Activated naive CD8-positive, alpha-beta T cell treated with anti-CD3 and anti-CD28 coated beads, Interleukin-2, amount 10 ng/mL, durations not matched to agents 7 days and 5 days (primary cell): ENCODE measurements at regions not wholly inside any gene's neighbourhood (a gene's known extent, or its start where the extent isn't known, plus 50 kb on each side); places are given as distances from the start of the nearest gene placed in this dataset.
A peak's percentile ranks its signal among the peaks of the same experiment; 100 is the strongest.

Experiments used
- ATAC-seq: fragments of 150-1000 bp; cut with Tn5 transposase; one replicate; pipeline ENCODE4 v1.10.0; 2021; ENCODE audit warnings: low read depth, moderate library complexity
- POLR2A ChIA-PET: fragments of 350-600 bp; sonication (Branson Sonifier 250); formaldehyde crosslinking; loops from one replicate; lab custom pipeline; 2021; ENCODE audit warnings: antibody characterized with exemption; lab: Charles Lee
- DNase-seq: peaks from one replicate; pipeline ENCODE4 v3.0.0; 2021
- H3K27ac Mint-ChIP-seq: one replicate; pipeline ENCODE4 v1.8.0; 2022; ENCODE audit warnings: mild to moderate bottlenecking, mixed read lengths
- H3K27me3 Mint-ChIP-seq: one replicate; pipeline ENCODE4 v1.8.0; 2022; ENCODE audit warnings: mild to moderate bottlenecking, moderate library complexity, mixed read lengths
- H3K36me3 Mint-ChIP-seq: one replicate; pipeline ENCODE4 v1.8.0; 2021; ENCODE audit warnings: mild to moderate bottlenecking, mixed read lengths
- H3K4me1 Mint-ChIP-seq: one replicate; pipeline ENCODE4 v1.8.0; 2021; ENCODE audit warnings: mixed read lengths
- H3K4me3 Mint-ChIP-seq: one replicate; pipeline ENCODE4 v1.8.0; 2022; ENCODE audit warnings: mild to moderate bottlenecking, moderate library complexity, mixed read lengths
- H3K9me3 Mint-ChIP-seq: one replicate; pipeline ENCODE4 v1.8.0; 2021; ENCODE audit warnings: mixed read lengths

GRCh38 chr11:112367461-112367860 is 106.8 kb upstream of the PLET1 start:
- DNase-seq (no peak), ATAC-seq (no peak)
- Mint-ChIP-seq H3K4me3 (no peak overlapping the region), H3K27ac (no peak overlapping the region), H3K36me3 (peaks cover 6% of the 10 kb centered on the region), H3K4me1 (no peaks in the 10 kb centered on the region), H3K9me3 (peaks cover 2% of the 10 kb centered on the region), H3K27me3 (no peaks in the 10 kb centered on the region)
- POLR2A ChIA-PET: no interaction called here

GRCh38 chr11:112367895-112368294 is 107.2 kb upstream of the PLET1 start:
- H3K27ac Mint-ChIP-seq: no peak overlapping the region
- POLR2A ChIA-PET: no interaction called here
- no peak for ATAC-seq

GRCh38 chr11:112368381-112368780 is 107.7 kb upstream of the PLET1 start:
- no peak overlapping the region for H3K27ac Mint-ChIP-seq

More at GRCh38 chr11:112367895-112368294, 107.2 kb upstream of the PLET1 start:
- Mint-ChIP-seq H3K4me3 (no peak overlapping the region), H3K27me3 (no peaks in the 10 kb centered on the region), H3K9me3 (peaks cover 2% of the 10 kb centered on the region), H3K4me1 (no peaks in the 10 kb centered on the region), H3K36me3 (peaks cover 6% of the 10 kb centered on the region)
- DNase-seq: no peak

GRCh38 chr11:112369374-112369773 is 108.7 kb upstream of the PLET1 start:
- Mint-ChIP-seq H3K9me3 (peaks cover 2% of the 10 kb centered on the region), H3K36me3 (peaks cover 6% of the 10 kb centered on the region), H3K27me3 (no peaks in the 10 kb centered on the region), H3K27ac (no peak overlapping the region), H3K4me1 (no peaks in the 10 kb centered on the region), H3K4me3 (no peak overlapping the region)
- ATAC-seq (no peak), DNase-seq (no peak)
- POLR2A ChIA-PET: no interaction called here

More at GRCh38 chr11:112368381-112368780, 107.7 kb upstream of the PLET1 start:
- POLR2A ChIA-PET: no interaction called here
- DNase-seq (no peak), ATAC-seq (no peak)
- H3K36me3 Mint-ChIP-seq: peaks cover 6% of the 10 kb centered on the region
- no peaks in the 10 kb centered on the region for H3K4me1 Mint-ChIP-seq
- H3K4me3 Mint-ChIP-seq: no peak overlapping the region
- no peaks in the 10 kb centered on the region for H3K27me3 Mint-ChIP-seq
- H3K9me3 Mint-ChIP-seq: peaks cover 2% of the 10 kb centered on the region

- no peak for DNase-seq
- H3K9me3 Mint-ChIP-seq: peaks cover 2% of the 10 kb centered on the region
- H3K27ac Mint-ChIP-seq: peak overlapping the region; percentile 60
- no peaks in the 10 kb centered on the region for H3K4me1 Mint-ChIP-seq
- H3K27me3 Mint-ChIP-seq: no peaks in the 10 kb centered on the region
- H3K36me3 Mint-ChIP-seq: peaks cover 6% of the 10 kb centered on the region
- POLR2A ChIA-PET: no interaction called here
- no peak for ATAC-seq
- no peak overlapping the region for H3K4me3 Mint-ChIP-seq
Observed at GRCh38 chr11:112369916-112370315, 109.3 kb upstream of the PLET1 start.

GRCh38 chr11:112374486-112375140 is 114.0 kb upstream of the PLET1 start:
- POLR2A ChIA-PET: no interaction called here

GRCh38 chr11:112377946-112378345 is 117.3 kb upstream of the PLET1 start:
- no peak overlapping the region for H3K4me3 Mint-ChIP-seq
- H3K27me3 Mint-ChIP-seq: no peaks in the 10 kb centered on the region
- POLR2A ChIA-PET: no interaction called here
- ATAC-seq (no peak), DNase-seq (no peak)
- no peak overlapping the region for H3K27ac Mint-ChIP-seq
- no peaks in the 10 kb centered on the region for H3K4me1 Mint-ChIP-seq
- H3K36me3 Mint-ChIP-seq: no peaks in the 10 kb centered on the region
- no peaks in the 10 kb centered on the region for H3K9me3 Mint-ChIP-seq

More at GRCh38 chr11:112374486-112375140, 114.0 kb upstream of the PLET1 start:
- DNase-seq: no peak
- no peaks in the 10 kb centered on the region for H3K4me1 Mint-ChIP-seq
- H3K4me3 Mint-ChIP-seq: no peak overlapping the region
- H3K27ac Mint-ChIP-seq: no peak overlapping the region
- no peak for ATAC-seq
- peaks cover 3% of the 10 kb centered on the region for H3K36me3 Mint-ChIP-seq
- no peaks in the 10 kb centered on the region for H3K27me3 Mint-ChIP-seq
- H3K9me3 Mint-ChIP-seq: peaks cover 2% of the 10 kb centered on the region

GRCh38 chr11:112380464-112380863 is 119.8 kb upstream of the PLET1 start:
- POLR2A ChIA-PET: interaction anchor here (0.6 kb wide), 1 partner anchor 182 kb away, joined by 3 read pairs; no protein-coding TSS in a partner anchor
- peaks cover 5% of the 10 kb centered on the region for H3K27me3 Mint-ChIP-seq
- no peak overlapping the region for H3K27ac Mint-ChIP-seq
- H3K36me3 Mint-ChIP-seq: no peaks in the 10 kb centered on the region
- H3K9me3 Mint-ChIP-seq: no peaks in the 10 kb centered on the region
- DNase-seq: no peak
- ATAC-seq: no peak
- no peaks in the 10 kb centered on the region for H3K4me1 Mint-ChIP-seq
- no peak overlapping the region for H3K4me3 Mint-ChIP-seq

- DNase-seq (no peak), ATAC-seq (no peak)
- POLR2A ChIA-PET: no interaction called here
- Mint-ChIP-seq H3K4me1 (no peaks in the 10 kb centered on the region), H3K36me3 (no peaks in the 10 kb centered on the region), H3K27ac (no peak overlapping the region), H3K4me3 (no peak overlapping the region), H3K9me3 (no peaks in the 10 kb centered on the region), H3K27me3 (peaks cover 9% of the 10 kb centered on the region)
Observed at GRCh38 chr11:112381578-112381977, 120.9 kb upstream of the PLET1 start.

- H3K36me3 Mint-ChIP-seq: no peaks in the 10 kb centered on the region
- no peak overlapping the region for H3K4me3 Mint-ChIP-seq
- peaks cover 9% of the 10 kb centered on the region for H3K27me3 Mint-ChIP-seq
- ATAC-seq (no peak), DNase-seq (no peak)
- no peaks in the 10 kb centered on the region for H3K9me3 Mint-ChIP-seq
- no peak overlapping the region for H3K27ac Mint-ChIP-seq
- POLR2A ChIA-PET: no interaction called here
- no peaks in the 10 kb centered on the region for H3K4me1 Mint-ChIP-seq
Observed at GRCh38 chr11:112382561-112382960, 121.9 kb upstream of the PLET1 start.

GRCh38 chr11:112388496-112388895 is 127.8 kb upstream of the PLET1 start:
- Mint-ChIP-seq H3K36me3 (peaks cover 2% of the 10 kb centered on the region), H3K27ac (no peak overlapping the region)
- POLR2A ChIA-PET: no interaction called here

GRCh38 chr11:112391086-112391485 is 130.4 kb upstream of the PLET1 start:
- no peak overlapping the region for H3K4me3 Mint-ChIP-seq
- H3K36me3 Mint-ChIP-seq: peaks cover 2% of the 10 kb centered on the region
- POLR2A ChIA-PET: no interaction called here

More at GRCh38 chr11:112388496-112388895, 127.8 kb upstream of the PLET1 start:
- DNase-seq: no peak
- Mint-ChIP-seq H3K4me1 (peaks cover 4% of the 10 kb centered on the region), H3K27me3 (peaks cover 13% of the 10 kb centered on the region), H3K4me3 (no peak overlapping the region), H3K9me3 (peaks cover 3% of the 10 kb centered on the region)
- no peak for ATAC-seq

GRCh38 chr11:112392904-112393303 is 132.2 kb upstream of the PLET1 start:
- DNase-seq (no peak), ATAC-seq (no peak)
- Mint-ChIP-seq H3K4me1 (peaks cover 4% of the 10 kb centered on the region), H3K4me3 (no peak overlapping the region), H3K9me3 (peaks cover 3% of the 10 kb centered on the region), H3K27me3 (peaks cover 8% of the 10 kb centered on the region), H3K27ac (no peak overlapping the region), H3K36me3 (peaks cover 2% of the 10 kb centered on the region)
- POLR2A ChIA-PET: no interaction called here

More at GRCh38 chr11:112391086-112391485, 130.4 kb upstream of the PLET1 start:
- H3K9me3 Mint-ChIP-seq: peaks cover 3% of the 10 kb centered on the region
- no peak overlapping the region for H3K27ac Mint-ChIP-seq
- H3K27me3 Mint-ChIP-seq: peaks cover 8% of the 10 kb centered on the region
- DNase-seq (no peak), ATAC-seq (no peak)
- peaks cover 4% of the 10 kb centered on the region for H3K4me1 Mint-ChIP-seq

GRCh38 chr11:112394304-112394703 is 133.6 kb upstream of the PLET1 start:
- peaks cover 4% of the 10 kb centered on the region for H3K27me3 Mint-ChIP-seq
- H3K9me3 Mint-ChIP-seq: peaks cover under 1% of the 10 kb centered on the region
- H3K27ac Mint-ChIP-seq: no peak overlapping the region
- no peaks in the 10 kb centered on the region for H3K36me3 Mint-ChIP-seq
- ATAC-seq (no peak), DNase-seq (no peak)
- peaks cover 4% of the 10 kb centered on the region for H3K4me1 Mint-ChIP-seq
- POLR2A ChIA-PET: no interaction called here
- H3K4me3 Mint-ChIP-seq: no peak overlapping the region
